Mesendoderm (in vitro differentiated cells): ENCODE measurements at regions not wholly inside any gene's neighbourhood (a gene's known extent, or its start where the extent isn't known, plus 50 kb on each side); places are given as distances from the start of the nearest gene placed in this dataset.
"Not testable (repeated sequence)": the region's sequence is repeated elsewhere in the genome, so short reads cannot be mapped to it uniquely, and the experiment has no call there.

ENCODE experiments used
- DNase-seq: peaks from one replicate; pipeline ENCODE4 v3.0.0; 2013
- H2AK5ac ChIP-seq: 2 replicates; pipeline ENCODE4 v1.6.1; 2013; ENCODE audit warnings: low read length, inconsistent platforms
- H2BK120ac ChIP-seq: 2 replicates; pipeline ENCODE4 v1.6.1; 2013; ENCODE audit warnings: low read depth, mild to moderate bottlenecking, low read length, moderate library complexity, mixed read lengths
- H2BK15ac ChIP-seq: replicated peaks from 2 replicates; pipeline ENCODE4 v1.6.1; 2013; ENCODE audit warnings: low read depth, mild to moderate bottlenecking, moderate library complexity
- H2BK5ac ChIP-seq: 2 replicates; pipeline ENCODE4 v1.6.1; 2013; ENCODE audit warnings: low read length, inconsistent platforms
- H3K18ac ChIP-seq: 2 replicates; pipeline ENCODE4 v1.6.1; 2013; ENCODE audit warnings: mild to moderate bottlenecking, low read length, mixed read lengths
- H3K23ac ChIP-seq: one replicate; pipeline ENCODE4 v1.6.1; 2013; ENCODE audit warnings: low read length
- H3K27ac ChIP-seq: 2 replicates; pipeline ENCODE4 v1.5.1; 2013; ENCODE audit warnings: low read depth, mild to moderate bottlenecking, inconsistent platforms, low read length, moderate library complexity
- H3K27me3 ChIP-seq: 2 replicates; pipeline ENCODE4 v1.6.1; 2013; ENCODE audit warnings: low read length, control low read depth, mild to moderate bottlenecking, inconsistent platforms; ENCODE audit not compliant: insufficient read depth, poor library complexity
- H3K36me3 ChIP-seq: 2 replicates; pipeline ENCODE4 v1.6.1; 2013; ENCODE audit warnings: low read length, inconsistent platforms; ENCODE audit not compliant: control insufficient read depth, insufficient read depth
- H3K4ac ChIP-seq: one replicate; pipeline ENCODE4 v1.6.1; 2013; ENCODE audit warnings: low read depth, mild to moderate bottlenecking, low read length, moderate library complexity
- H3K4me1 ChIP-seq: 2 replicates; pipeline ENCODE4 v1.6.1; 2013; ENCODE audit warnings: low read depth, low read length, inconsistent platforms; ENCODE audit not compliant: control insufficient read depth
- H3K4me2 ChIP-seq: 2 replicates; pipeline ENCODE4 v1.6.1; 2013; ENCODE audit warnings: low read length
- H3K4me3 ChIP-seq: 2 replicates; pipeline ENCODE4 v1.5.1; 2013; ENCODE audit warnings: mild to moderate bottlenecking, low read length
- H3K56ac ChIP-seq: one replicate; pipeline ENCODE4 v1.6.1; 2013; ENCODE audit warnings: low read length
- H3K79me1 ChIP-seq: 2 replicates; pipeline ENCODE4 v1.6.1; 2013; ENCODE audit warnings: low read length, inconsistent platforms
- H3K79me2 ChIP-seq: 2 replicates; pipeline ENCODE4 v1.6.1; 2013; ENCODE audit warnings: mild to moderate bottlenecking, low read length; ENCODE audit not compliant: control insufficient read depth, insufficient read depth
- H3K9ac ChIP-seq: 2 replicates; pipeline ENCODE4 v1.6.1; 2013; ENCODE audit warnings: low read length, inconsistent platforms
- H4K5ac ChIP-seq: one replicate; pipeline ENCODE4 v1.6.1; 2013; ENCODE audit warnings: low read length
- H4K8ac ChIP-seq: one replicate; pipeline ENCODE4 v1.6.1; 2013; ENCODE audit warnings: low read depth, mild to moderate bottlenecking, control low read depth, low read length, moderate library complexity
- WGBS: extraction: QIAGEN DNeasy Blood & Tissue Kit; methylation state at CpG from one replicate; pipeline ENCODE4 v1.1.7; 2013; ENCODE audit warnings: low lambda C conversion rate, missing lambda C conversion rate; ENCODE audit not compliant: insufficient coverage; ENCODE audit errors: extremely low coverage; 5-methylcytosine and 5-hydroxymethylcytosine counted together

DNA sequence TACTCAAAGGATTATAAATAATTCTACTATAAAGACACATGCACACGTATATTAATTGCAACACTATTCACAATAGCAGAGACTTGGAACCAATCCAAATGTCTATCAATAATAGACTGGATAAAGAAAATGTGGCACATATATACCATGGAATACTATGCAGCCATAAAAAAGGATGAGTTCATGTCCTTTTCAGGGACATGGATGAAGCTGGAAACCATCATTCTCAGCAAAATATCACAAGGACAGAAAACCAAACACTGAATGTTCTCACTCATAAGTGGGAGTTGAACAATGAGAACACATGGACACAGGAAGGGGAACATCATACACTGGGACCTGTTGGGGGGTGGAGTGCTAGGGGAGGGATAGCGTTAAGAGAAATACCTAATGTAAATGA lies 1052.2 kb upstream of the POU3F4 start:
- H3K36me3 ChIP-seq, DNase-seq, H3K4me2 ChIP-seq, H3K4ac ChIP-seq, H3K9ac ChIP-seq, H2BK120ac ChIP-seq, H3K27ac ChIP-seq, H2BK15ac ChIP-seq, H2AK5ac ChIP-seq, H3K56ac ChIP-seq, H3K79me1 ChIP-seq, H4K8ac ChIP-seq, H3K23ac ChIP-seq, H2BK5ac ChIP-seq, H3K4me1 ChIP-seq, H3K79me2 ChIP-seq, H3K18ac ChIP-seq, H4K5ac ChIP-seq, H3K4me3 ChIP-seq, H3K27me3 ChIP-seq: not testable (repeated sequence)
- WGBS, result no CpG with 5 or more reads among the region's 2 CpGs

DNA sequence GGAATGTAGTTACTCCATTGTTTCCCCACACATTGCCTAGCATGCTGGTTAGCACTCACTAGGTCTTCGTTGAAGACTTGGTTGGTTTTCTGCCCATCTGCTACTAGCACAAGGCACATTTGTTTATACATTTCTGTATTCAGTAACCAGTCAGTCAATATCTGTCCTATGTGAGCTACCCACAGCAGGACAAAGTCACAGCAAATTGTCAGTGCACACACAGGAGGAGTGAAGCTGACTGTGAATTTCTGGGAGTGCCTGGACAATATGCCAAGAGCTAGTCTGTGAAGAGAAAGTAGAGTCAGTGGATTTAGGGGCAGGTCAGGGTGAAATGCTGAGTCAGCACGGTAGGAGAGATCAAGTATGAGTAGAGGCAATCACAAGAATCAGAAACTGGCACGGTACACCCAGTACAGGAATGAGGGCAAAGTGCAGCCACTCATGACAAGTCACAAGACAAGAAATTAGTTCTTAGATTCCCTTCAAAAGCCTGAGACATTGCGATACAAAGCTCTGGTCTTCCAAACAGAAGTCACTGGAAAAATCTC lies 1049.8 kb upstream of the POU3F4 start:
- no CpG with 5 or more reads among the region's 4 CpGs for WGBS
- no peak overlapping the region for H2BK15ac ChIP-seq
- no peak overlapping the region for H3K27ac ChIP-seq
- H3K18ac ChIP-seq, result no peak overlapping the region
- H3K4me1 ChIP-seq, result no peaks in the 10 kb centered on the region
- H2BK120ac ChIP-seq, result no peak overlapping the region
- H3K23ac ChIP-seq, result no peak overlapping the region
- H3K4me3 ChIP-seq, result no peak overlapping the region
- H3K56ac ChIP-seq, result no peak overlapping the region
- no peaks in the 10 kb centered on the region for H3K36me3 ChIP-seq
- no peak overlapping the region for H2AK5ac ChIP-seq
- H2BK5ac ChIP-seq, result no peak overlapping the region
- no peak overlapping the region for H3K4ac ChIP-seq
- DNase-seq, result no peak
- no peak overlapping the region for H4K8ac ChIP-seq
- H3K4me2 ChIP-seq, result no peak overlapping the region
- H4K5ac ChIP-seq, result no peak overlapping the region
- H3K9ac ChIP-seq, result no peak overlapping the region
- no peaks in the 10 kb centered on the region for H3K79me1 ChIP-seq
- no peaks in the 10 kb centered on the region for H3K79me2 ChIP-seq
- H3K27me3 ChIP-seq, result no peaks in the 10 kb centered on the region

DNA sequence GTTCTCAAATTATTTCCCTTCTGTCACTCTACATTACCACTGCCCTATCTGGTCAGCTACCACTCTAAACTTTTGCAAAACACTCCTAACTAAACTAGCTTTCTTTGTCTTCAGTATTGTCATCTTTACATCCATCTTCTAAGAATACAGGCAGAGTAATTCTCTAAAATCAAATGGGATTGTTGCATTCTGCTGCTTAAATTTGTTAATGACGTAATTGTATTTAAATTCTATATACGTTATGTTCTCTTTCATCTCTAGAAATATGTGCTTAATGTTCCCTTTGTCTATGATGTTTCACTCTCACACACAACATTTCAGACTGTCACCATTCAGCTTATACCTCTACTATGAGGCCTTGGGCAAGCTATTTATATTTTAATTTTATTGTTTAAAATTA lies 1041.1 kb upstream of the POU3F4 start:
- Histone ChIP-seq H3K79me1 (no peaks in the 10 kb centered on the region), H3K4ac (no peak overlapping the region), H2BK120ac (no peak overlapping the region), H3K4me1 (no peaks in the 10 kb centered on the region), H3K79me2 (no peaks in the 10 kb centered on the region), H3K4me2 (no peak overlapping the region), H2AK5ac (no peak overlapping the region), H3K56ac (no peak overlapping the region), H3K4me3 (no peak overlapping the region), H4K5ac (no peak overlapping the region), H3K18ac (no peak overlapping the region), H3K27ac (no peak overlapping the region), H3K23ac (no peak overlapping the region), H3K27me3 (no peaks in the 10 kb centered on the region), H4K8ac (no peak overlapping the region), H3K36me3 (no peaks in the 10 kb centered on the region), H2BK15ac (no peak overlapping the region), H2BK5ac (no peak overlapping the region), H3K9ac (no peak overlapping the region)
- DNase-seq, result no peak
- WGBS, result no CpG with 5 or more reads among the region's 2 CpGs
